ENCODE measurements at regions not wholly inside any gene's neighbourhood (a gene's known extent, or its start where the extent isn't known, plus 50 kb on each side); places are given as distances from the start of the nearest gene placed in this dataset.

GRCh38 chr1:73537400-73537799 lies 660.6 kb downstream of the LRRIQ3 start:
- TF ChIP-seq CTCF (IDR thresholded peaks at IDR 0.05; ENCODE audit: extremely low read depth in 1 of 2, insufficient read depth in 1 of 2, low read depth in 1 of 2, low read length in 2 of 2), result no peak
- TF ChIP-seq POLR2A (IDR thresholded peaks at IDR 0.05; ENCODE audit: low read depth, low read length), result no peak
- TF ChIP-seq EZH2 (IDR thresholded peaks at IDR 0.05; ENCODE audit: borderline replicate concordance, low read depth, low read length, severe bottlenecking), result no peak
- no peak for TF ChIP-seq POLR2AphosphoS5 (IDR thresholded peaks at IDR 0.05; ENCODE audit: insufficient read depth, low read depth, low read length)
- no peak for TF ChIP-seq FOS (IDR thresholded peaks at IDR 0.05; ENCODE audit: borderline replicate concordance, insufficient read depth, low read length)

All from endothelial cell of umbilical vein (primary cell).